H1 (cell line): ENCODE measurements at regions not wholly inside any gene's neighbourhood (a gene's known extent, or its start where the extent isn't known, plus 50 kb on each side); places are given as distances from the start of the nearest gene placed in this dataset.

ENCODE experiments used
- ASH2L ChIP-seq: fragments of 200-600, 300-600 bp; sonication (generic); IDR thresholded peaks from one replicate; pipeline ENCODE4 v1.7.1; 2017; ENCODE audit warnings: low read length
- CTBP2 ChIP-seq: IDR thresholded peaks from 2 replicates; pipeline ENCODE4 v1.7.0; 2011; ENCODE audit warnings: borderline replicate concordance, mild to moderate bottlenecking, moderate library complexity, mixed read lengths, low read length; ENCODE audit not compliant: insufficient read depth, insufficient read length
- TEAD4 ChIP-seq: IDR thresholded peaks from 2 replicates; pipeline ENCODE4 v1.6.1; 2012; ENCODE audit warnings: low read depth, low read length, inconsistent platforms, mixed read lengths

- TF ChIP-seq CTBP2 (no peak), ASH2L (no peak), TEAD4 (no peak)
- TF ChIP-seq, all 59 proteins: peak for 0
These were observed 222.1 kb upstream of the RPL34 start (continued) for GRCh38 chr4:108398316-108398715.
